Neutrophil (primary cell): ENCODE measurements at regions not wholly inside any gene's neighbourhood (a gene's known extent, or its start where the extent isn't known, plus 50 kb on each side); places are given as distances from the start of the nearest gene placed in this dataset.

Experiments
- H3K27ac ChIP-seq: fragments of 200-600 bp; sonication (generic); 2 replicates; pipeline ENCODE4 v1.5.1; 2016; ENCODE audit warnings: mild to moderate bottlenecking, moderate library complexity
- H3K27me3 ChIP-seq: fragments of 200-600 bp; sonication (generic); 2 replicates; pipeline ENCODE4 v1.6.0; 2016; ENCODE audit warnings: mild to moderate bottlenecking
- H3K36me3 ChIP-seq: fragments of 200-600 bp; sonication (generic); 2 replicates; pipeline ENCODE4 v1.5.1; 2017
- H3K4me1 ChIP-seq, 2 experiments: fragments of 200-600 bp in 1 of 2; sonication (generic) in 1 of 2; 1 replicate in 1 of 2; 2 replicates in 1 of 2; pipeline versions ENCODE4 v1.5.1 to v1.6.1; 2013 to 2016; ENCODE audit warnings: low read depth in 1 of 2, low read length in 1 of 2, mild to moderate bottlenecking in 1 of 2, moderate library complexity in 1 of 2; ENCODE audit not compliant: control insufficient read depth in 1 of 2, insufficient read depth in 1 of 2
- H3K4me3 ChIP-seq, 2 experiments: fragments of 200-600 bp in 1 of 2; sonication (generic) in 1 of 2; 1 replicate in 1 of 2; 2 replicates in 1 of 2; pipeline ENCODE4 v1.5.1; 2013 to 2016; ENCODE audit warnings: low read depth in 1 of 2, low read length in 1 of 2, mild to moderate bottlenecking in 1 of 2, moderate library complexity in 1 of 2
- H3K9me3 ChIP-seq: fragments of 200-600 bp; sonication (generic); 2 replicates; pipeline ENCODE4 v1.5.1; 2016
- CTCF ChIP-seq: fragments of 200-600 bp; sonication (generic); IDR thresholded peaks from 2 replicates; pipeline ENCODE4 v1.5.1; 2016; ENCODE audit warnings: antibody characterized with exemption

GRCh38 chr12:111183094-111183493 is 185.8 kb downstream of the PHETA1 start:
- no peak overlapping the region for H3K4me3 ChIP-seq
- H3K27me3 ChIP-seq: no peaks in the 10 kb centered on the region
- no peak overlapping the region for H3K27ac ChIP-seq
- no peaks in the 10 kb centered on the region for H3K36me3 ChIP-seq
- TF ChIP-seq CTCF: no peak
- H3K9me3 ChIP-seq: no peaks in the 10 kb centered on the region
- H3K4me1 ChIP-seq: peaks cover 36 to 40% of the 10 kb centered on the region in 2 experiments

GRCh38 chr12:111182382-111182781 is 186.5 kb downstream of the PHETA1 start:
- no peaks in the 10 kb centered on the region for H3K27me3 ChIP-seq
- TF ChIP-seq CTCF: no peak
- no peaks in the 10 kb centered on the region for H3K36me3 ChIP-seq
- H3K4me3 ChIP-seq: no peak overlapping the region
- H3K27ac ChIP-seq: no peak overlapping the region
- H3K9me3 ChIP-seq: no peaks in the 10 kb centered on the region
- peaks cover 36 to 43% of the 10 kb centered on the region in 2 experiments for H3K4me1 ChIP-seq

- Histone ChIP-seq H3K27me3 (no peaks in the 10 kb centered on the region), H3K4me3 (peak overlapping the region; percentile 6 to 15), H3K36me3 (no peaks in the 10 kb centered on the region), H3K4me1 (peaks cover 42 to 51% of the 10 kb centered on the region in 2 experiments), H3K27ac (peak overlapping the region; percentile 55), H3K9me3 (no peaks in the 10 kb centered on the region)
- no peak for TF ChIP-seq CTCF
These were observed 187.7 kb downstream of the PHETA1 start for GRCh38 chr12:111181143-111181726.

GRCh38 chr12:111180426-111181142 is 188.3 kb downstream of the PHETA1 start:
- peak overlapping the region; percentile 6 to 15 for H3K4me3 ChIP-seq
- no peaks in the 10 kb centered on the region for H3K36me3 ChIP-seq
- no peak for TF ChIP-seq CTCF
- H3K27me3 ChIP-seq: no peaks in the 10 kb centered on the region
- H3K4me1 ChIP-seq: peaks cover 48 to 57% of the 10 kb centered on the region in 2 experiments
- peak overlapping the region; percentile 55 for H3K27ac ChIP-seq
- no peaks in the 10 kb centered on the region for H3K9me3 ChIP-seq

GRCh38 chr12:111178181-111179081 is 190.5 kb downstream of the PHETA1 start:
- TF ChIP-seq CTCF: no peak
- no peaks in the 10 kb centered on the region for H3K9me3 ChIP-seq
- peaks cover 67 to 74% of the 10 kb centered on the region in 2 experiments for H3K4me1 ChIP-seq
- no peak overlapping the region for H3K4me3 ChIP-seq
- no peaks in the 10 kb centered on the region for H3K36me3 ChIP-seq
- no peaks in the 10 kb centered on the region for H3K27me3 ChIP-seq
- no peak overlapping the region for H3K27ac ChIP-seq
